OCI-LY1 (cell line): ENCODE measurements at regions not wholly inside any gene's neighbourhood (a gene's known extent, or its start where the extent isn't known, plus 50 kb on each side); places are given as distances from the start of the nearest gene placed in this dataset.

Experiments used
- CTCF ChIP-seq: fragments of 200-600 bp; sonication (generic), shearing (Covaris generic); IDR thresholded peaks from 2 replicates; pipeline ENCODE4 v1.5.1; 2017; ENCODE audit warnings: mild to moderate bottlenecking, antibody characterized with exemption, low read length, moderate library complexity, mixed read lengths
- EZH2 ChIP-seq: fragments of 200-600 bp; sonication (generic), shearing (Covaris generic); IDR thresholded peaks from 2 replicates; pipeline ENCODE4 v1.8.0; 2017; ENCODE audit warnings: borderline replicate concordance, mixed run types, mild to moderate bottlenecking, antibody characterized with exemption, low read length, moderate library complexity, mixed read lengths

- TF ChIP-seq CTCF, result no peak
- no peak for TF ChIP-seq EZH2
These were observed 52.7 kb upstream of the POU1F1 start for GRCh38 chr3:87329065-87329464.
